ENCODE measurements at regions not wholly inside any gene's neighbourhood (a gene's known extent, or its start where the extent isn't known, plus 50 kb on each side); places are given as distances from the start of the nearest gene placed in this dataset.
A peak's percentile ranks its signal among the peaks of the same experiment; 100 is the strongest.
"Not testable (repeated sequence)": the region's sequence is repeated elsewhere in the genome, so short reads cannot be mapped to it uniquely, and the experiment has no call there.

DNA sequence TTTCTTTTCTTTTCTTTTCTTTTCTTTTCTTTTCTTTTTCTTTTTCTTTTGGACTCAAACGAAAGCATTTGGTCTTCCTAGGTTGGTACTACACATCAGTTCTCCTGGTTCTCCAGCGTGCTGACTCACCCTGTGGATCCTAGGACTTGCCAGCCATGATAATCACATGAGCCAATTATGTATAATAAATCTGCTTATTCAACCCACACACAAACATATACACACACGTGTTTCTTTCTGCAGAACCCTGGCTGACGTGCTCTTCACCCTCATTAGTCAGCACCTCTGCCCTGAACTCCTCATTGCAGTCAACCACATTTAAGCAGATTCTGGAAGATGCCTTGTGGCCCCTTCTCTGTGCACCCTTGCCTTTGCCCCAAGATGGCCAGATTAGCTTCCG is 162.4 kb upstream of the MYT1L start:
- DNase-seq: no peak

DNA sequence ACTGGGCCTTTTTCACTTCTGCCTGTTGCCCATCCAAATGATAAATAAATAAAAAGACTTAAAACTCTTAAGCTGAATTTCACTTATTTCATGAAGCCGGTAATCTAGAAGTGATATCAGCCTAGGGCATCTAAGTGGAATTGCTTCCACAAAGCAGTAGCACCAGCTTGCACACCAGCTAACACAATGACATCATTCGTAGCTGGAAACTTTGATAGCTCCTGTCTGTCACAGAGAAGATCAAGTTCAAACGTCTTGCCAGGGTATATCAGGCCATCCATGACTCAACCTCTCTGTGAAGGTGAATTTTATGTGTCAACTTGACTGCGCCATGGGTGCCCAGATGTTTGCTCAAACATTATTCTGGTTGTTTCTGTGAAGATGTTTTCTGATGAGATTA is 161.7 kb upstream of the MYT1L start:
- DNase-seq: no peak

DNA sequence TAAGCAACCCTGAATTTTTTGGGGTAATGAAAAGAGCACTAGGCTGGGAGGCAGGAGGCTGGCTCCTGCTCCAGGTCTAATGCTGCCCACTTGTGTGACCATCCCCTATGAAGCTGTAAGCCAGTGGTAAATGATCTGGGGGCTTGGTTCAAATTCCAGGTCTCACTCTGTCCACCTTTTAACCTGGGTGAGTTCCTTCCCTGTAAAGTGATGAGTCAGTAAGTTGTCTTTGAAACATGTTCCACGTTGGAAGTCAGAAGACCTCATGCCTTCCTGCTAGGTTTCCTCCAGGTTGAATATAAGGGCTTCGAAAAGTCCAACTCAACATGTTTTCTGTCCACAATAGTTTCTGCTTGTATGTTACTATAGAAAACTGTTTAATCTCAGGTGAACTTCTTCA is 160.9 kb upstream of the MYT1L start:
- no peak for DNase-seq

DNA sequence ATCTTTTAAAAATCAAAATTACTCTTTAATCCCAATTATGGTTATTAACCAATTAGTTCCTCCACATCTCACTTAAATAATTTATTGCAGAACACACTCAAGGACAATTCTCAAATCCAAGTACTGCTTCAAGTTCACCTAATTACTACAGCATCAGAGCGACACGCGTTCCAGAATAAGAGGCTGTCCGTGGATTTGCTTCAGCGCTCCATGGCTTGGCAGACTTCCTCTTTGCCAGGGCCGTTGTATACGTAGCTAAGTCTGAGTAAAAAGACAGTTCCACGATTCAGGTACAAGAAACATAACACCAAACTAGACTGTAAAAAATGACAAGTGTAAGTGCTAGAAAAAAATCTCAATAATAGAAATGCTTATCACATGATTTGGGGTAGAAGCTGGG is 153.2 kb upstream of the MYT1L start:
- no peak for DNase-seq

DNA sequence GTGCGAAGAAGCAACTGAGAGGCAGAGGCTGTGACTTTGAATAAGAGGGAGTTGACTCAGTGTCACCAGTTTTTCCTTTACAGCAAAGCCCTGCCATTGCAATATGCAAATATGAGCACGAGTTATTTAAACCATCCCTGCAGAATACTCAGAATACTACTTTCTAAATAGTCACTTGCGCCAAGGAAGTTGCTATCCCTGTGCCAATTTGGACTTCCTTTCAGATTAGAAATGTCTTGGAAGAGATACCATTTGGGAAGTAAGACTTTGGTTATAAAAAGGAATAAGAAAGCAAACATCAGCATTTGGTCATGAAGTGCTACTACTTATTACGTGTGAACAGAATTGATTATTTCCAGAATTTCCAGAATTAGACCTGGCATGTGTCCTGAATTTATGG is 151.8 kb upstream of the MYT1L start:
- DNase-seq: no peak

DNA sequence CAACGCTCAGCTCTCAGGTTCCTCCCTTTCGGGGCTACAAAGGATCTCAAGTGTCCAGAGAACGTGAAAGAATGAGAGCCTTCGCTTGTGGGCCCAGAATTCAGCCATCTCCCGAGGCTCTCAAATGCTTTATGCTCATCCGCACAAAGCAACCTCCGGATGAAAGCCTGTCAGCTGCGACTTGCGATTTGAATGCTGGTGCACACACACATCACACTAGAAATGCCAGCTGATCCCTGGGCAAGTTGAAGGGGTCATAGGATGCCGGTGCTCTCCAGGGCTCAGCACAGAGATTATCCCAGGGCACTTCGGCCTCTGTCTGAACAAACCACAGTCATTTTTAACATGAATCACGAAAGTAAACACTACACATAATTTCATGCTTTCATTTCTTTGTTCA is 141.8 kb upstream of the MYT1L start:
- DNase-seq: no peak

DNA sequence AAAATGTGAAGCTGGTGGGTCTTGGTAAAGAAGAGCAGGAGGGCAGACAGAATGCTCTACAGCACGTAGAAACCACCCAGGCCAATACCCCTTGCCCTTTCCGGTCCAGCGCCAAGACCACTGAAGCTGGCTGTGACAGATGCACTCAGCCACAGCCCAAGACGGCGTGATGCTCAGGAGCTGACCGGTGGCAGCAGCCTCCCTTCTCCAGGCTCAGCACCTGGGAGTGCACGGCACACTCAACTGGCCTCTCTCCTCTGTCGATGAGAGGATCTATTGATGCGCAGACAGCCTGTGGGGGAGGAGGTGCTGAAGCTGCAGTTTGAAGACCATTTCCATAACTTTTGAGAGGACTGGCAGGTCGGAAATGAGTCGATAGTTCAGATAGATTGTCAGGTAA is 141.0 kb upstream of the MYT1L start:
- no peak for DNase-seq

DNA sequence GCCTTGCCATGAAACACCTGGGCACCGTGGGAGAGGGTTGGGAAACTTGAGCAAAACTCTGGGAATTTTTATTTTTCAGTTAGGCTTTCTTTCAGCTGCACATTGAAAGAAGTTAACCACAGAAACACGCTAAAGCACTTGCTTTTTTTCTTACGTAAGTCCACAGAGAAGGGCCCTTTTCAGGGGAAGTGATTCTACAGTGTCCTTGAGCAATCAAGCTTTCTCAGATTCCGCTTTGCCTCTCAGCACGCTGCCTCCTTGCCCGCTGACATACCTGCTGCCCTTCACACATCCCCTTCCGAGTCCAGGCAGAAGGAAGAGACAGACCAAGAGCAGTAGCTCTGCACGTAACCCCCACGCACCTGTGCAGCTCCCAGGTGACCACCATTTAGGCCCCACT is 135.5 kb upstream of the MYT1L start:
- DNase-seq: no peak

DNA sequence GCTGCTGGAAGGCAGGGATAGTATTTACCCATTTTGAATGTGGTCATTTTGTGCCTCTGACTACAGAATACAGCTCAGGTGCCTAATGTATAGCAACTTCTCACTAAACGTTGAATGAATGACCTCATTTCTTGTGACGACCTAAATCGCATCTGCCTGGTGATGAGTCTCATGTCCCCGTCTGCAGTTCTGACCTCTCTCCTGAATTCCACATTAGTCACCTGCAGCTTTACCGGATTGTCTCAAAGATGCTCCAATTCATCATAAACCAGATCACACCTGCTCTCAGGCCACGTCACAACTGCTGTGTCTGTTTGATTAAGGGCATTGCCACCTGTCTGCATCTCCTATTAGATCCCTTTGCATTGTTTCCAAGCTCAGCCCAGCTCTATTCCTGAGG is 133.6 kb upstream of the MYT1L start:
- no peak for DNase-seq

DNA sequence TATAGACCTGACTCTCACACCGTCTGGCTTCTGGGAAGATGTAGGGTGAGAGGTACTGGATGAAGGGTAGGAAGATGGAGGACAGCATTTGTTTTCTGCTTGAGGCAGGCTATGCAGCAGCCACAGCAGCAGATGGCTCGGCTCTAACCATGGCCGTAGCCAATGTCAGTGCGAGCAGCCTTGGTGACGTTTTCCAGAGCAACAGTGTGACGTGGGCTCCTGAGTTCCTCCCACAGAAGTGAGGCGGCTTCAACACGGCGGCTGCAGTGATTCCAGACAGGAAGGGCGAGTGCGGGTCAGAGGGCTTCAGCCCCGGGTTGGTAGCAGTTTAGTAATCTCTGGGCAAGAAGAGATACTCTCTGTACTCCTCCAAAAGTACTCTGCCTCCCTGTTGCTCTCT is 133.0 kb upstream of the MYT1L start:
- peak; percentile 10 for DNase-seq

DNA sequence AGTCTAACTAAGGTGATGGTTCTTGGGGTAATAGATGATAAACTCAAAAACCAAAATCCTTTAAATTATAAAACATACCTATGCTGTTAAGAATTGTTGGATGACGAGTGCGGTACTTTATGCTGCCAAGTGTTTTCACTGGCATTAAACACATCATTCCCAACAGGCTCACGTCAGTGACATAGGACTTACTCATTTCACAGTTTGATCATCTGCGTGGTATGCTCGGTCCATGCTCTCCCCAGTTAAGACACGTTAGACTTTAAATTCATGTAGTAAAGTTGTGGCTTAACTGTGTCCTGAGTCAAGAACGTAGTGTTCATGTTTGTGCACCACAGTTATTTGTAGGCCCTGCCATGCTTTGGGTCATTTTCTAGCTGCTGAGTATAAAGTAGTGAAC is 125.6 kb upstream of the MYT1L start:
- DNase-seq: no peak

DNA sequence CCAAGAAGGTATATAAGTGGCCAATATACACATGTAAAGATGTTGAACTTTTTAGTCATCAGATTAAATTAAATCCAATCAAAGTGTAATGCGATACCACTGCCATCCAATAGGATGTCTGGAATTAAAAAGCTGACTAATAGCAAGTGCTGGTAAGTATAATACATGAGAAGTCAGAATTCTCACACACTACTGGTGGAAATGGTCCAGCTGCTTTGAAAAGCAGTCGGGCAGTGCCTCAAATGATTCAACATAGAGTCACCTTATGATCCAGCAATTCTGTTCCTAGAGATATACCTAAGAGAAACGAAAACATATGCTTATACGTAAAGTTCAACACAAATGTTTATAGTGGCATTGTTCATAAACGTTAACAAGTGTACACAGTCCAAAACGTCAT is 124.1 kb upstream of the MYT1L start:
- DNase-seq: no peak

DNA sequence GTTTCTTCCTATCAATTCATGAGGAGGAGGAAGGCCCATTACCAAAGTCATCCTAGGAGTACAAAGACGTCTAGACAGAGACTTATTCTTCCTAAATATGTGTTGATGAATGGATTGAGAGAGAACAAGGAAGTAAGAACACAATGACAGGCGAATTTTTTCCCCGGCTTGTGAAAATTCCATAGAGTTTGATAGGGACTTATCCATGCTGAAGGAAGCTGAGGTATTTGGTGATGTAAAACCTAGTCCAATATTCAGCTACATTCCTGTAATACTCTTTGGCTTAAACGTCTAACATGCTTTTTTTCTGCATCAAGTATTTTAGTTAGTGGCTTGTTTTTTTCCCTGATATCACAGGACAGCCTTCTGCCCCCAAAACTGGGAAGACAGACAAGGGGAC is 121.9 kb upstream of the MYT1L start:
- DNase-seq: no peak

DNA sequence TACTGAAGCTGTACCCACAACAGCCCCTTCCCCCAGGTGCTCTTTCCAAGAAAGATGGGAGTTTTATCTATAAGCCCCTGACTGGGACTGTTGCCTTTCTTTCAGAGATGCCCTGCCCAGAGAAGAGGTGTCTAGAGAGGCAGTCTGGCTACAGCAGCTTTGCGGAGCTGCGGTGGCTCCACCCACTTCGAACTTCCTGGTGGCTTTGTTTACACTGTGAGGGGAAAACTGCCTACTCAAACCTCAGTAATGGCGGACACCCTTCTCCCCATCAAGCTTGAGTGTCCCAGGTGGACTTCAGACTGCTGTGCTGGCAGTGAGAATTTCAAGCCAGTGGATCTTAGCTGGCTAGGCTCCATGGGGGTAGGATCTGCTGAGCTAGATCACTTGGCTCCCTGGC is 120.2 kb upstream of the MYT1L start:
- not testable (repeated sequence) for DNase-seq

DNA sequence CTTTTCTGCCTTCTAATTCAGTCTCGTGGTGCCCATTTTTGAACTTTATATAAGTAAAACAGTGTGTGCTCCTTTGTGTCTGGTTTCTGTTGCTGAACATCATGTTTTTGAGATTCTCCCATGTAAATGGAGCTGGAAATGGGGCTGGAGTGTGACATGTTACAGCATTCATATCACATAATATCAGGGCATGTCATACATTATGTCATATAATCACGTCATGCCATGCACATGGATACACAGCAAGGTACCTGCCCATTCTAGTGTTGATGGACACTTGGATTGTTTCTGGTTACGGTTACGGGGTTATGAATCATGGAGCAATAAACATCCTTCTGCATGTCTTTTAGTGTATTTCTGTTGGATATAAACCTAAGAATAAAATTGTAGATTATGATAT is 117.1 kb upstream of the MYT1L start:
- no peak for DNase-seq

DNA sequence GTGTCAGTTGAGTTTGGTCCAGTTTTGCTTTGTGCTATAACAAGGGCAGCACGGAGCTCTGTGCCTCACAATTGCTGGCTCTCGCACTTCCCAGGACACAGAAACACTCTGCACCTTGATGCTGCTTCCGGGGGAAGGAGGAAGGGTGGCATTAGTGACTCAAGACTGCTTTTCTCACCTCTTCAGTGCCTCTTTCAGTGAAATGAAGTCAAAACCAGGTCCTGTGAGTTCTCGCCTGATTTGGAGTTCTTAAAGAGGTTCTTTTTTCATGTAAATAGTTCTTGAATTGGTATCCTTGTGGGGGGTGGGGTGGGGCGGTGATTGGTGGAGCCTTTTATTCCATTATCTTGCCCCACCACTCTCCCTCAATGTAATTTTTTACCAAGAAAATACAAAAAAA is 91.5 kb upstream of the MYT1L start:
- DNase-seq: no peak

DNA sequence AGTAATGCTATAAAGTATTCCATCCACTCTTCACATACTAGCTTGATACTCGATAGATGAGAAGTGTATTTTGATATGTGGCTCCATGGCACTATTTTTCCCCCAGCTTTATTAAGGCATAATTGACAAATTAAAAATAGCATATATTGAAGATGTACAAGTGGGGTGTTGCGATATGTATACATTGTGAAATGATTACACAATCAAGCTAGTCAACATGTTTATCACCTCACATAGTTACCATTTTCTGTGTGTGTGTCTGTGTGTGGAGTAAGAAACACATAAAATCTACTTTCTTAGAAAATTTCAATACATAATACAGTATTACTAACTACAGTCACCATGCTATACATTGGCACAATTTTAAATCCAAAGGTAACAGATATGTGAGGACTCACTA is 82.5 kb upstream of the MYT1L start:
- no peak for DNase-seq

DNA sequence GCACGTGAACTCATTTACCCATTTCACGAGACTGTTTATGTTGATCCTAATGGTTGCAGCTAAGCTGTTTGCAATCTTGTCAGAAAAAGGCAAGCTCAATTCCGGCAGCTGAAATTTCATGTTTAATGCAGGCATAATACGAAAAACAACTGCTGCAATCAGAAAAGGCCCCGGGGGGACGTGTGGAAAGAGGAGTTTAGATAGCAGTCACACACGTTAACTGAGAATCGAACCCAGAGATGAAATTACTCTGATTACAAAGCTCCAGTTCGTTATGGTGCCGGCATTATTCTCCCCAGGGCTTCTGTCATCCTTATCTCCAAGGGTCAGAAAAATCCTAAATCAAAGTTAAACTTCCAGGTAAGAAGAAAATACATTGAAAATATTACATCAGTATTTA is 79.9 kb upstream of the MYT1L start:
- DNase-seq: no peak

DNA sequence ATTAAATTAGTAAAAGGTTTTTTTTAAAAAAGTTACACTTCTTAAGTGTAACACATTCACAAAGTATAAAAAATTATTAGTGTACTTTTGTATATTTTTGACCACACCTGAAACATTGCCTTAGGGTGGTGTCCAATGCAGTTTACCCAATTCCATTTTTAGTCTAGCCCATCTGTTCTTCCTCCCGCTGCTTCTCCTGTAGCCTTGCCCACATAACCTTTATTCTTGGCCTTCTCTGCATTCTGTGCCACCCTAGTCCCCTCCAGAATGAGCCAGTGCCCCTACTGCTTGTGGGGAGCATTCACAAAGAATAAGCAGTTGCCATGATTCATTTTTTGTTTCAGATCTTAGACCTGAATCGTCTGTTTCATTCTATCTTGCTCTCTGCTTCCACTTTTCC is 78.4 kb upstream of the MYT1L start:
- no peak for DNase-seq

DNA sequence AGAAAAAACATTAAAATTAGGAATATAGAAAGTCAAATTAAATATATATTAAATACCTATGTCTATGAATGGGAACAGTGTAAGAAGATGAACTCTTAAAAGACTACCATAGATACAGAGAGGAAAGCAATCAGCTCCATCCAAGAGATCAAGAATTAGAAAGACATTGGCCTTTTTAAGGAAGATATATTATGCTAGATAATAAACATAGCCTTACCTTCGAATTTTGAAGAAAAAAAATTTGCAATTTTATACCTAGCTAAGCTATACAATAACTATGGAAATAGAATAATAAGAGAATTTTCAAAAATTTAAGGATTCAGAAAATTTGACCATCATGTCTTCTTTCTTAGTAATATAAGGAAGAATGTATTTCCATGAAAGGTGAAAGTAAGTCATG is 74.7 kb upstream of the MYT1L start:
- no peak for DNase-seq

DNA sequence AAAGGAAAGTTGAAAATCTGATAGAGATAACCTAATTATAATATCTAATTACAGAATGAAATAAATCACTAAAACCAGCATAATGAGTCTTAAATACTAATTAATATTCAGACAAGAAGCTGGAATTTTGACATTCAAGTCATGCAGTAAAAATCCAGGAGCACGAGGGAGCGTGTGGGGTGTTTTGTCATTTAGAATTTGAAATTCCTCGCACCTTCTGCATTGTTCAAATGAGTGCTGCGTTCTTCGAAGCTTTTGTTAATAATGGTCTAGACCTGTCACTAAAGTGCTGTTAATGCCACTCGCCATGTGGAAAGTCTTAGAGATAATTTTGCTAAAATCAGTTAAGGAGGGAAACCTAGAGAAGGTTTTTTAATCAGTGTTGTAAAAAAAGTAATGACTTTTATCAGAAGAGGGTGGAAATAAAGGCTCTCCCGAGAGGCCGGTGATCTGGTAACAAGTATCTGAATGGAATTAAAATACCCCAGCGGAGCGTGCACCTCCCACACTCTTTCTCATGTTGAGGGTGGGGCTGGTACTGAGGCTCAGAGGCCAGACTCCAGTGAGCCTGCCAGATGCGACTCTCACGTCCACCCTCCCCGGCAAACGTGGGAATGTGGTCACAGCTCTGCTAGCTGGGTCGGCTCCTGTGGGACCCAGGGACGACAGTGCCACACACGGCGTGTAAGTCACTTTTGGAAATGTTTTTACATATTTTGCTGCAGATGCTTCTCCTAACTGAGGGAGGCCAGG is 69.4 kb upstream of the MYT1L start:
- DNase-seq: no peak

DNA sequence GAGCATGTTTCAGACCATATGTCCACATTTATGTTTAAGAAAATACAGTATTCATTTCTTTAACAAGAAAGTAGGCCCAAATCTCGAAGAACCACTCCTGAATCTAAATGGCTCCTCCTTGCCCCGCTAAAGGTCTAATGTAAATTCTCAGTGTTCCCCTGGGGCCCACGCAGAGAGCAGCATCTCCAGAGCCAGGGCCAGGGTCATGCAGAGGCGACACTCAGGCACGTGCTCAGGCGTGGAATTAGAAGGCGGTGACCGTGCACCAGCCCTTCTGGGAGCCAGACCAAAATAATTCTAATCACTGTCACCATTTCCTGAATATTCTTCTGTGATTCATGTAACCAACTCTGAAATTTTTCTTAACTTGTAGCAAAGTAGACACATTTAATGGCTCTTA is 68.3 kb upstream of the MYT1L start:
- no peak for DNase-seq

DNA sequence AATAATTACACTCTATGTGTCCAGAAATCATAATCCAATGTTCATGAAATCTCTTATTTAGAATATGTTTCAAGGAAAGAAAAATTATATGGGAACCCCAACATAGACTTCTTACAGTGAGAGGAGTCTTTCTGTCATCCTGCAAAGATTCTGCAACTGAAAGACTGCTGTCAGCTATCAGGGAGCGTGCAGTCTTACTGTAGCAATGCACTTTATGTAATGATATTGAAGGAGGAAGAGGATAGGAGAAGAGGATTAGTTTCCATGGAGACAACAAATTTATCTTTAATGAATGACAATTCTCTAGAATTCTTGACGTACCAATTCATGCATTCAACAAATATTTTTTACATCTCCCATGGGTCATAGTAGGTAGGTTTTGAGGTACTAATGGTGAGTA is 61.3 kb upstream of the MYT1L start:
- DNase-seq: no peak

DNA sequence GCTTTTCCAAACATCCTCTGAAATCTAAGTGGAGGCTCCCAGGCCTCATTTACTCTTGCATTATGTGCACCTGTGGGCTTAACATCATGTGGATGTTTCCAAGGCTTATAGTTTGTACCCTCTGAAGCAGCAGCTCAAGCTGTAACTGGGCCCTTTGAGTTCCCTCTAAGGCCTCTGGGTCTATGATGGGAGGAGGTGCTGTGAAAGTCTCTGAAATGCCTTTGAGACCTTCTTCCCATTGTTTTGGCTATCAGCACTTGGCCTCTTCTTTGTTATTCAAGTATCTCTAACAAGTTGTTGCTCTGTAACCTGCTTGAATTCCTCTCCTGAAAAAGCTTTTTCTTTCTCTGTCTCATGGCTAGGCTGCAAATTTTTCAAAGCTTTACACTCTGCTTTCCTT is 58.1 kb upstream of the MYT1L start:
- no peak for DNase-seq
